ENCODE measurements at regions not wholly inside any gene's neighbourhood (a gene's known extent, or its start where the extent isn't known, plus 50 kb on each side); places are given as distances from the start of the nearest gene placed in this dataset.
A peak's percentile ranks its signal among the peaks of the same experiment; 100 is the strongest.

DNA sequence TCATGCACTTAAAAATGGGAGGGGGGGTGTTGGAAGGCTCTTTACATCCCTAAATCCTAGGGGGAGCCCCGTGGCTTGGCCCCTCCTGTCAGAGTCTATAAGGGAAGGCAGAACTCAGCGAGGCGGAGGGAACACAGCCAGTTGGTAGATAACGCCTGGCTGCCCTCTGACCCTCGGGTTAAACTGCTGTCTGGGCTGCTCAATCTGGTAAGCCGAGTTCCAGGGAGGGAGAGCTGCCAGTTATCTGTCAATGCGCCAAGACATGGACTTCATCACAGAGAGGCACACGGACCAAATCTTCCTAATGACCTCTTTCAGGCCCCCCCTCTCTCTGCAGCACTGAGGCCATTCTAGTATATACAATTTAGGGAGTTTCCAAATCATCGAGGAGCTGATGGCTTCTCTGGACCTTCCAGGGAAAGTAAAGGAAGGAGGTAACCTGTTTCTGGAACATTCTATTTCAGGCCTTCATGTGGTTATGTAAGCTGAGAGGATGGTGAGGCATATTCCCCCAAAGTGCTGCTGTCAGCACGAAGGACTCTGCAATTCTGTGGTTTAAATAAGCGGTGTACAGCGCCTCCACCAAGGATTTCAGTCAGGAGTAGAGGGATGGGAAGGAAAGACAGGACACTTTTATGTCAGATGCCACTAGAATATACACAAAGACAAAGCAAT lies 349.0 kb downstream of the MCTP2 start:
- no peak for DNase-seq (ENCODE audit: low spot score in 2 of 2)
- Histone ChIP-seq H3K27me3 (no peaks in the 10 kb centered on the region), H3K4me1 (no peaks in the 10 kb centered on the region), H3K36me3 (no peaks in the 10 kb centered on the region), H3K27ac (no peak overlapping the region), H3K9me3 (no peaks in the 10 kb centered on the region), H3K4me3 (no peak overlapping the region)
- TF ChIP-seq CTCF (IDR thresholded peaks at IDR 0.05): no peak
- no peak for TF ChIP-seq POLR2AphosphoS5 (IDR thresholded peaks at IDR 0.05)
- intact Hi-C loops (cut with DNase I; ENCODE audit: low total_unique reads): no loop called here

DNA sequence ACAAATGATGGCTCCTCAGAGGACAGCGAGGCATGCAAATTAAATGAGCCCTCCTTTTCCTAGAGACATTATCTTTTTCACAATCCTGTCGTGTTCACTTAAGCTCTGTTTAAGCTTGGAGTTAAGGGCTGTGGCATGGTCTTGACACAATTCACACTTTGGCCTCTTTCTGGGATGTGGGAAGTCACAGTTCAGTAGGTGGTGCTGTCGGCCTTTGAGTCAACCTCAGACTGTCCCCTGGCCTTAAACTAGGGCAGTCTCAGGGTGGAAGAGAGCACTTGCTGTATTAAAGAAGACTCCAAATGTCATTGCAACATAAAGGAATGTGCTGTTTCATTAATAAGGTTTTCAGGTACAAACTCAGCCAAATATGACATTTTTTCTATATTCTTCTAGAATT lies 351.0 kb downstream of the MCTP2 start:
- Histone ChIP-seq H3K4me3 (no peak overlapping the region), H3K27ac (no peak overlapping the region), H3K27me3 (no peaks in the 10 kb centered on the region), H3K36me3 (no peaks in the 10 kb centered on the region), H3K4me1 (no peaks in the 10 kb centered on the region), H3K9me3 (no peaks in the 10 kb centered on the region)
- DNase-seq (ENCODE audit: low spot score in 2 of 2): no peak
- TF ChIP-seq POLR2A (IDR thresholded peaks at IDR 0.05): no peak
- TF ChIP-seq CTCF (IDR thresholded peaks at IDR 0.05): no peak
- no peak for TF ChIP-seq POLR2AphosphoS5 (IDR thresholded peaks at IDR 0.05)
- intact Hi-C loops (cut with DNase I; ENCODE audit: low total_unique reads): no loop called here

DNA sequence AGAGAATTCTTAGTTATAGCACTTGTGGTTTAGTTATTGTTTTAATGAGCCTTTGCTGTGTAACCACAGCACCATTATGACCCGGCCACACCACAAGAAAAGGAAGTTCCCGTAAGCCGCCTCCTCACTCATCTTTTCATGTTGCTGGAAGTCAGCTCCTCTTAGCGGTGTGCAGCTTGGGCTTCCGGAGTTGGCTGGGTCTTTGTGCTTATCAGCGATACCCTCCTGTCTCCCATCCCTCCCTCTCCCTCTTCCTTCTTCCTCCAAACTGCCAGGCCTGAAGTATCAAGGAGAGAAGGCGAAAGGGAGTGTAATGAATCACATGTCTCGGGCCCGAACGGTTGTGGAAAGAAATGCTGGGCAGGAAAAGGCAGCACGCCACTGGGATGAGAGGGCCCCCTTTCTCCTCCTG lies 353.5 kb downstream of the MCTP2 start:
- no peaks in the 10 kb centered on the region for H3K9me3 ChIP-seq
- H3K27ac ChIP-seq: no peak overlapping the region
- no peak for DNase-seq (ENCODE audit: low spot score in 2 of 2)
- no peaks in the 10 kb centered on the region for H3K27me3 ChIP-seq
- intact Hi-C loops (cut with DNase I; ENCODE audit: low total_unique reads): no loop called here
- H3K36me3 ChIP-seq: no peaks in the 10 kb centered on the region
- TF ChIP-seq CTCF (IDR thresholded peaks at IDR 0.05) (no peak), POLR2A (IDR thresholded peaks at IDR 0.05) (no peak), POLR2AphosphoS5 (IDR thresholded peaks at IDR 0.05) (no peak)
- H3K4me1 ChIP-seq: no peaks in the 10 kb centered on the region
- peak overlapping the region in 1 of 3 donors; percentile 31 for H3K4me3 ChIP-seq

DNA sequence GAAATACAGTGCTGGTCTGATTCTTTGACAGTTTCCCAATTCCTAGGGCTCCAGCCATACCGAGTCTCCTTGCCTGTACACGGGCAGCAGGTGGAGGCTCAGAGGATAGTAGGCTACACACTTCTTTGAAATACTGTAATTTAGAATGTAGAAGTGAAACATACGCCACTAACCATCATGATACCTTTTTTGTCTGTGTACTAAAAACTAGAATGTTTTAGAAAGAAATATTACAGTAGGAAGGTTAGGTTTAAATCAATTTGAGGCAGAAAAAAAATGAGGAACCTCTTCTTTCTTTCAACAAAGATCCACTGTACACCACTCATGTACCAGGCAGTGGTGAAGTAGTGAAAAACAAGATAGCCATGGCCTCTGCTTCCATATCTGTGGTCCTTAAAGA lies 354.7 kb downstream of the MCTP2 start:
- DNase-seq (ENCODE audit: low spot score in 2 of 2): no peak
- no peaks in the 10 kb centered on the region for H3K9me3 ChIP-seq
- no peak for TF ChIP-seq POLR2AphosphoS5 (IDR thresholded peaks at IDR 0.05)
- no peak for TF ChIP-seq POLR2A (IDR thresholded peaks at IDR 0.05)
- no peak for TF ChIP-seq CTCF (IDR thresholded peaks at IDR 0.05)
- no peak overlapping the region for H3K27ac ChIP-seq
- no peak overlapping the region for H3K4me3 ChIP-seq
- H3K36me3 ChIP-seq: no peaks in the 10 kb centered on the region
- H3K4me1 ChIP-seq: no peaks in the 10 kb centered on the region
- intact Hi-C loops (cut with DNase I; ENCODE audit: low total_unique reads): no loop called here
- no peaks in the 10 kb centered on the region for H3K27me3 ChIP-seq

GRCh38 chr15:94587113-94587512 lies 355.8 kb downstream of the MCTP2 start:
- intact Hi-C loops (cut with DNase I; ENCODE audit: low total_unique reads): no loop called here
- no peak for DNase-seq (ENCODE audit: low spot score in 2 of 2)

GRCh38 chr15:94588993-94589392 lies 357.6 kb downstream of the MCTP2 start:
- no peaks in the 10 kb centered on the region for H3K4me1 ChIP-seq
- TF ChIP-seq CTCF (IDR thresholded peaks at IDR 0.05): no peak
- no peak for TF ChIP-seq POLR2AphosphoS5 (IDR thresholded peaks at IDR 0.05)
- TF ChIP-seq POLR2A (IDR thresholded peaks at IDR 0.05): no peak
- no peaks in the 10 kb centered on the region for H3K9me3 ChIP-seq
- DNase-seq (ENCODE audit: low spot score in 2 of 2): no peak
- no peaks in the 10 kb centered on the region for H3K27me3 ChIP-seq
- no peak overlapping the region for H3K27ac ChIP-seq
- no peaks in the 10 kb centered on the region for H3K36me3 ChIP-seq
- no peak overlapping the region for H3K4me3 ChIP-seq
- intact Hi-C loops (cut with DNase I; ENCODE audit: low total_unique reads): no loop called here

More at GRCh38 chr15:94587113-94587512, 355.8 kb downstream of the MCTP2 start:
- no peaks in the 10 kb centered on the region for H3K4me1 ChIP-seq
- no peaks in the 10 kb centered on the region for H3K27me3 ChIP-seq
- no peak overlapping the region for H3K27ac ChIP-seq
- H3K4me3 ChIP-seq: no peak overlapping the region
- no peaks in the 10 kb centered on the region for H3K9me3 ChIP-seq
- no peaks in the 10 kb centered on the region for H3K36me3 ChIP-seq
- no peak for TF ChIP-seq POLR2A (IDR thresholded peaks at IDR 0.05)
